HG03108 (cell line): ENCODE measurements at regions not wholly inside any gene's neighbourhood (a gene's known extent, or its start where the extent isn't known, plus 50 kb on each side); places are given as distances from the start of the nearest gene placed in this dataset.

Experiments used
- ATAC-seq: cut with Tn5 transposase; IDR thresholded peaks from one replicate; pipeline ENCODE4 v1.9.1; 2021; ENCODE audit warnings: moderate library complexity; ENCODE audit not compliant: unreplicated experiment

DNA sequence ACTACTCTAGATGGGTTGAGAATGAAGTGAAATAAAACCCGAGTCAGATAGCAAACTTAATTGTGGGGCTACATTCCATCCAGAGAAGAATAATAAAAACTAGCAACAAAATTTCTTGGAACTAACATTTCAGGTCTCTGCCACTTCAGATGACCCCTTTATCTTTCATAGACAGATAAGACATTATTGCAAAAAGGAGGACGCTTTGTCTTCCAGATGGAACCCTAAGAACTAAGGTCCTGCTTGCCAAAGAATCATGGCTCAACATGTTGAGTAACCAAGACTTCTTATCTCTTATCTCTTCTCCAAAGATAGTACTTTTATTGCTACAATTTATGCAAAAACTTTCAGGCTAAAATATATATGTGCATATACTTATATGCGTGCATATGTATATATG, 221.1 kb upstream of the PREP start:
- no peak for ATAC-seq

DNA sequence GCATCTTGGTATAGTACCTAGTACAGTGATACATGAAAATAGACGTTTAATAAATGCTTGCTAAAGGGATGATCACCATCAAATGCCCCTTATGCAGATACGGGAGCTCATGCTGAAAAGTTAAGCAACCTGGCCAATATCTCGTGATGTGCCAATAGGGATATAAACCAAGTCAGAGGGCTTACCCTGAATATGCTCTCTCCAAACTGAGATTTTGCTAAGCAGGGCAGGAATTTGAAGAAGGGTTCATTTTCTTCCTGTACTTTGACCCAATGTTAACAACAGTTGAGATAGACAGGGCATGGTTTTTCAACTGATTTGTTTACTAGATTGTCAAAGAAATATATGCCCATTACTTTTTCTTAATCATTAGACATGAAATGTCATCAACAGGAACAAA, 219.3 kb upstream of the PREP start:
- ATAC-seq = no peak

DNA sequence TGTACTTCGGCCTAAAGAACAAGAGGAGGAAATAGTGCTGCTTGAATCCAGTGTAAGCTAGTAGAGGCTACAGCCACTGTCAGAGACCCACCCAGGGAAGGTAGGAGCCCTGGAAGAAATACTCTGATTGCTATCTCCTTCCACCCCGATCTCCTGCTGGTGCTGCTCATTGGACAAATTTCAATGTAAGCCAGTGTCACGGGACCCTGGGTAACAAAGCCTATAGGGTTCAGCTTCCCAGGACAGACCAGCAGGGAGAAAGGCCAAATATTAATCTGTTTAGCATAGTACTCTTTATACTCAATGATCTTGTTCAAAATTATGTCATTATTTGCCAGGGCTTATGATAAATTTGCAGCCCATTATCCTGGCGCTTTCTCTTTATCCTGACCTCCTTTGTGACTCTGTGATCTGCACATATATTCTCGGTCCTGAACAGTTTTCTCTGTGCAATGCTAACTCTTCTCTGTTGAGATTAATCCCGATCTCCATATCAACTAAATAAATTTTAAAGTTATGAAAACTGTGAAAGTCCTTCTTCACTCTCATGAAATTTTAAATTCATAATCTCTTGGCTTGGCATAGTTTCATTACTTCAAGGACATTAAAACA, 218.8 kb upstream of the PREP start:
- no peak for ATAC-seq

DNA sequence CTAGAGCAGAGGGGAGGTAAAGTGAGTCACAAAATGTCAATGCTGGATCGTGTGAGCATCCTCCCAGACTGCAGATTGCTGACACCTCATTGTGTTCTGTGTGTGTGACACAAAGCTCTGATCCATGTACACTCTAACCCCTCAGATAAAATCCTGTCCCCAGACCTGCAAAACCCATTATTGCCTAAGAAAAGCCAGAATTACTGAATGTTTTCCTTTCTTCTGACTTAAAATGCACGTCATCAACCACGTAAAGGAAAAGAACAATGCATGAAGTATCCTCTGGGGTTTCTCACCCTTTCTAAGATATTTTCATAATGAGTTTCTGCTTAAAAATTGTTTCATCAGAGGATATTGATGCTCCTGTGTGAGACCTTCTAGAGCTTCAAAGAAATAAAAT, 218.0 kb upstream of the PREP start:
- ATAC-seq = no peak

DNA sequence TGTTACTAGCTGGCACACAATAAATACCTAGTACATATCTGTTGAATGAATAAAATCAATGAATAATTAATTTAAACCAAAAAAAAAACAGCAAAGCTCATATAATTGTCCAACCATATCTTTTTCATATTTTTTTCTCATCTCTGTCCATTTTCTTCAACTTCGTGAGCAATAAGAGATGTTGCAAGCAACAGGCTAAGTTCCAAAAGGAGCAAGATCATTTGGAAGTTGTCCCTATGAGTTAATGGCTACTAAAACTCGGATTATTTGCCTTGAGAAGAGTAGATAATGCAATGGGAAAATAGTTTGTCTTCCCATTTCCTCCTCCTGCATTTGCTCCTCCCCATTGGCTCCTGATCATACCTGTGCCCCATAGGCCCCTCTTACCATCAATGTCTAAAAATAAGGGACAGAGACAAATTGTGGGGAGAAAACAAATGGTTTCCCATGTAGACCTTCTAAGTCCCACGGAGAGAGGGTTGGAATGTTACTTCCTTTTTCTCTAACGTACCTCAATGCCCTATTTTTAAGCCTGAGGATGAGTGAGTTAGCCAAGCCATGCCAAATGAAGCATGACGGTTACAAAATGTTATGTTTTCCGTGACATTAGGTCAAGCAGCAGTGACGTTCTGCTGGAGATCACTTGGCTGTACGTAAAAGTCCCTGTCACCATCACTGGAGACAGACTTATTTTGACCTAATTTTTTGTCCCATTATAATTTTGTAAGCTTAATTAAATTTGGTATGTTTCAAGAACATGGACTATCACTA, 217.3 kb upstream of the PREP start:
- ATAC-seq = no peak

DNA sequence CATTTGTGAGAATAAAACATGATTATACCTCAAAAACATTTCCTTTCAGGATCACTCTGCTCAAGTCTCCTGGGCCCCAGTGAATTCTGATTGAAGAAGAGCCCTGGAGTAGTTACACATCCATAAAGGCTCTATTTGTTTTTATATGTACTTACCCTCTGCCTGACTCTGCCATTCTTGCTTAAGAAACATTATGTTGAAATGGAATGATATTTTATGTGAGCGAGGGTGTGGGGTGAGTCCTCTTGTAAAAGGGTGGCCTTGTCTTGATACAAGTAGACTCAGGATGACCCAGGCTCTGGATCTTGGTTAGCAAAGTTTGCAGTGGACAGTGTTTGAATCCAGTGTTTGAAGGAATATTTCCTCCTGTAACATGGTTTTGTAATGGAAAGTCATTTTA, 215.4 kb upstream of the PREP start:
- ATAC-seq = no peak

DNA sequence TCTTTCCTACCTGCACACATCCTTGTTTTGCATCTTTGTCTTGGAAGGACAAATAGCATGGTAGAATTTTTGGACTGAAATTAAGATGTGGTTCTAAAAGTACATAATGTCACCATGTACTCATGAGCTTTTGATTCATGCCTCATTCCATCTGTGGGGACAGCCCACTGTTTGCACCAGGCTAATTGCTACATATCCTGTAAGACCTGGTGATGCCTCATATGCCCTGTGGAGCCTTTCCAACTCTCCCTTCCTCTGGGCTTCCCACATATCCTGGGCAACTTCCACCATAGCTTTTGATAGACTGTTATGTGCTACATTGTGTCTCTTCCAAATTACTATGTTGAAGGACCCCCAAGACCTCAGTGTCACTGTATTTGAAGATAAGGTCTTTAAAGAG, 213.6 kb upstream of the PREP start:
- no peak for ATAC-seq

DNA sequence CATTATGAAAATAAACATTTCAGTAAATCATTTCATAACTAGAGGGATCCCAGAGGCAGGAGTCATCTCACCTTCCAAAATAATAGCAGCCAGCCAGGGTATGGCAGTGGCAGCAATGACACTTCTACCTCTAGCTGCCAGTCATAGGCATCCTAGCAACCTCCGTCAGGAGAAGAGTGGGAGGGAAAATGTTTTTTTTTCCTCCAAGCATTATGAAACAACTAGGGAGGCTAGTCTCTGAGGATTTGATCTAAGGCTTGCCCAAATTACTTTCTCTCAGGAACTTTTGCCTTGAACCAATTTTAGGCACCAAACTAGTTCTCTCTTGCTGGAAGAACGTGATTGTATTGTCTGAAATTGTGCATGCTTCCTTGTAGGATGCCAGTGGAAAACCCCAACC, 208.7 kb upstream of the PREP start:
- ATAC-seq = no peak

DNA sequence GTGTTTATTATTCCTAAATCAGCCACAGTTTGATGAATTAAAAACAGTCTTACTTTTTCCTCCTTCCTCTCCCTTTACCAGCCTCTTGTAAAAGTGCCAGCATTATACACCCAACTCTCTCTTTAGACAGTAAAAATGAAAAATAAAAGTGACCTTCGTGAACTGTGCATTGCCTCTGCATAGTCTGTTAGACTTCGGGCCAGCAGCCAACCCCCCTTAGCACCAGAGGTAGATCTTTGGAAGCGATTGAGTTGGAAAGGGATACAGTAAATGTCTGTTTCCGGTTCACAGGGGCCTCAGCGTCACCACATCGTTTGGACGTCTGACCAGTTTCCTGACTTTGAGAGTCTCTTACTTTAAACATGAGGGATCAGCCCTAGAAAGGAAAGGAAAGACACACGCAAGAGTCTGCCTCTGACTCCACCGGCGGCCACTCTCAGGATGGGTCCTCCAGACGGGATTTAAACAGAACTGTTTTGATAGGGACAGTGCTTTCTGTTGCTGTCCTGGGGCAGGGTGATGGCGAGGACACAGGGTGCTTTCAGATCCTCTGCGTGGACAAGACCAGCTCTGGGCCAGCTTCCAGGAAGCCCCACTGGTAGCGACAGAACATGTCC, 206.6 kb upstream of the PREP start:
- ATAC-seq = no peak

DNA sequence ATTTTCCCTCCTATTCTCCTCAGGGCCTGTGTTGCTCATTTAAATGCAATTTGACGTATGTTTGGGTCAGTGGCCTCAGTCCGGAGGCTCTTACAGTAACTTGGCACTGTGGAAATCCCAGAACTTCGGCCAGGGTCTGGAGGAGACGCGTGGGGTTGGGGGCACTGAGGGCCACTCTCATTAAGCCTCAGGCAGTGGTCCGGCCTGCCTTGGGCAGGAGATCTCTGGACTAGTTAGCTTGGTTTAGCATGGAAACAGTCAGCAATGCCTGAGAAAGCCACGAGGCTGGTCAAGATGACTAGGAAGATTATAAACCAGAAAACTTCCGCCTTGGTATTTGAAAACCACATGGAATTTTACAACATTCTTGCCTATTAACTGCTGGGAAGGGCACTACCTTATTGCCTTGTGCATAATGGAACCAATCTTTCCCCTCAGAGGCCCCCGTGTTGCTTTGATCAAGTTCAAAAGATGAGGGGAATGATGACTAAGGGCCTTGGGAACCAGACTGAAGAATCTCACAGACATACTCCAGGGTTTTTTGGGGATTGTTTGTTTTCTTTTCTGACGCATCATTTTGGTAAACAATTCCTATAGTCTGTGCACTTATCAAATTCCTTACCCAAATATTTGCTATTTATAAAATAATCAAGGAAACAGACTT, 206.0 kb upstream of the PREP start:
- ATAC-seq = no peak

DNA sequence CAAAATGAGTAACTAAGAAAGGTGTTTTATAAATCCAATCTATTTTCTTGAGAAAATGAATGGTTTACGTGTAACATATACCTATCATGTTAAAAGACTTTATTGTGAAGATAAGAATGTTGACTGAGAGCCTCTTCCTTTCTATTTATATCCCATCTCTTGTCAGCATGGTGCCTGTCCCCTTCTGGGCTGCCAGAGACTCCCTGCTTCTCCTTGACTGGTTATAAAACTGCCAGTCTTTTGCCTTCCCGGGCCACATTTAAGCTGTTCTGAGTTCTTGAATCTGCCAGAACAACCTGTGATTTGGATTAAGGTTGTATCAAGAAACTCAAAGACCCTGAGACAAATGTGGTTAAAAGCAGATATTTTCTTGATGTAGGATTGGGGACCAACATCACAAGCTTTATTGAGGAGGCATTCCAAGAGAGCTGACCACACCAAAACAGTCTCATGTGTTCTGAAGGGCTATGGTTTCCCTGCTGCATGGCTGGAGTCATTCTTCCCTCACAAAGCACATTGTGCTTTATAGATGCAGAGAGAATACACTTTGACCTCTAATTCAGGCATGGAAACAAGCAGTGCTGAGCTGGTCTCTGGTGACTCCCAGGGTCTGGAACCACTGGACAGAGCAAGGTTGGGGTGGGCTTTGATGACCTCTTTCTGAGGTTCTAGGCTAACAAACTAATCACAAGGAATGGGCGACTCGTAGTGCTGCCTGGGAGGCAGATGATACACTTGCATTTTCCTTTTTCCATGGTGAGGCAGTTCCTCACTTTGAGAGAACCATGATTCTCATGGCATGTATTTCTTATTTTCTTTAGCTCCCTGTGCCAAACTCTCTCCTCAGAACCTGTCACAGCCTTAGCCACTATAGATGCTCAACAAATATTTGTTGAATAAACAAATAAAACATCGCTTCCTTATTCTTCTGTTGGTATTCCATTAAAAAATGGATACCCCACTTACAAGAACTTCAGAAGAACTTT, 205.0 kb upstream of the PREP start:
- no peak for ATAC-seq

DNA sequence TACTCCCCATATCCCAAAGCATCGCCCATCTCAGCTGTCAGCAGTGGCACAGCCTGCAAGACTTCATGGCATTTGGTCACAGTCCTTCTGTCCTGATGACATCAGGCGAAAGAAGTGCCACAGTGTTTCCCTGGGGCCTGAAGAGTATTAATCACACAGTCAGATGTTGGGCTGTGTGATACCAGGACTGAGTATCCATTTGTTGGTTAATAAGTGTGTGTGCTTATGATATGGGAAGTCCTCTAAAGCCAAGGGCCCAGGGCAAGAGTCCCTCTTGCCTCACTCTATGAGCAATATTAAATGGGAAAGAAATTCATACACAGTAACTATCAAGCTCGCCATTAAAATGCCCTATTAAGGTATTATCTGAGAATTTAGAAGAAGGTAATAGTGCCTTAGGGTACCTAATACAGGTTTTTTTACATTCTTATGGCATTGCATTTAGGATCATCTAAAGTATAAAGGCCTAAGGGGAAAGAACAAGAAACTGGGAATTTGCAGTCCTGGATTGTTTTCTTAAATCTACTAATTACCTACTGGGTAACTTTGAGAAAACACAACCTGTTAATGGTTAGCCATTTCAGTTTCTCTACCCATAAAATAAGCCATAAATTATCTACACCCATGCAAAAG, 204.1 kb upstream of the PREP start:
- no peak for ATAC-seq

DNA sequence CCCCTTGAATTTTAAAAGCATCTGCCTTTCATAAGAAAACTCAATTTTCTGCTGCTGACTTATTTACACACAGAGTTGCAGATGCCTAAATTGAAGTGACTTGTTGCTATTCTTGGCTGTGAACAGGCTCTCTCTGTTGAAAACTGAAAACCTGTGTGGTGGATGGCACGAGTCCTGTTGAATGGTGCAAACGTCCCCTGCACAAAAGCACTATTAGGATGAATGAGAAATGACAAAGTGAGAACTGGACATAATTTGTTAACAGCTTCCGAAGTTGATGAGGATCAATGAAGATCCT, 201.7 kb upstream of the PREP start:
- no peak for ATAC-seq

DNA sequence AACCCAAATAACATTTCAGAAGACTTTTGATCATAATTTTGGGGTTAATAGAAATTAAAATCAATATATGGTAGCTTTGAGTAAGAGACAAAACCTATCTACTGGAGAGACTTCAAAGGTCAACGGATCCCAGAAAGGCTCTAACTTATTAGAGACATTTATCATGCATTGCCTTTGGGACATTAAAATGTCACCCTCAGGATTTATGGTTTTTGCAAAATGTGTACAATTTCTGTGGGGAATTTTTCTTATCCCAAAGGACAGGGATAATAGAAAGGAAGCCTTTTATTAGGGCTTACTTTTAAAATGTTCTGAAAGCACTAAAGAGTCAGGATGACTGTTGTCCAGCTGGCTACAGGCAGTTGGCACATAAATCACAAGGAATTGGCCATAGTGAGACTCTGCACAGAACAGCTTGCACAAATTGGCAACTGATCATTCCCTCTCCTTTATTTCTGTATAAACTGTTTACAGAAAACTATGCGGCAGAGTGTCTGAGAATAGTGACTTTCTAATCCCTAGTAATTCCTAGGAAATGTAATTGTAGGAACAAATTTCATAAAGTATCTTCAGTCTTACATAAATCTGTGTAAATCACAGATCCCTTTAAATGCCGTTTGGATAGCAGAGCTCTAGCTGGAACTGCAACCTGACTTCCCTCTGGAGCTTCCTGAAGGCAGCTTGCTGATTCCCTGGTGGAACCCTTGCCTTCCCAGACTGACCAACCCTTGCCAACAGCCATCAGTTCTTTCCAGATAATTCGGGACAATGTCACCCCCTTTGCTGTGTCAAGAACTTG, 201.1 kb upstream of the PREP start:
- ATAC-seq = no peak

DNA sequence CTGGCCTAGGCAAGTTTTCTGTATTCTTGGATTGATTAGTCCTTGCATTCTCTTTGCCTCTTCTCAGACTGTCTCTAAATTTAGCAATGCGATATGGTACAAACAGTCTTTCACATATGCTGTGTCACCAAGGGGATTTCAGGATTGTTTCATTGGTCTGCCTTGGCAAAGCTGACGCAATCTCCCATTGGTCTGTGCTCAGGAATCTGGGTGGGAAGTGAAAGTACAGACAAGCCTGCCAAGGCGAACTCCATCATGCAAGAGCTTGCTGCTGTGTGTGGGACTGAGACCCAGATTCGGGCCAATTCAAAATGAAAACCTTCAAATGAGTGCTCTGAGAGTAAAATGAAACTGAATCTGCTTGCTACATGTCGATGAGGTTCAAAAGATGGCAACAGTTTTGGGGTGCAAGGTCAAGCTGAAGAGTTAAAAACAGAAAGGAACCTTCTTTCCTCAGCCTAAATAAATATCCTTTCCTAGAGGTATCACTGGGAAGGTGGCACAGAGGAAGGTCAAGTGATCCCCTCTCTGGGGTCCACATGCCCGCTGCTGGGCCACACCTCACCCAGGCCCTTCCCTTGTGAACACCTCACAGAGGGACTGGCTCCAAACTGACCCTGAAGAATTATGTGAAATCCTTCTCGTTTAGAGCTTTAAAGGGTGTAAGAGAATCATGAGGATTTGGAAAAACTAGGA, 198.8 kb upstream of the PREP start:
- peak; percentile 89 for ATAC-seq

DNA sequence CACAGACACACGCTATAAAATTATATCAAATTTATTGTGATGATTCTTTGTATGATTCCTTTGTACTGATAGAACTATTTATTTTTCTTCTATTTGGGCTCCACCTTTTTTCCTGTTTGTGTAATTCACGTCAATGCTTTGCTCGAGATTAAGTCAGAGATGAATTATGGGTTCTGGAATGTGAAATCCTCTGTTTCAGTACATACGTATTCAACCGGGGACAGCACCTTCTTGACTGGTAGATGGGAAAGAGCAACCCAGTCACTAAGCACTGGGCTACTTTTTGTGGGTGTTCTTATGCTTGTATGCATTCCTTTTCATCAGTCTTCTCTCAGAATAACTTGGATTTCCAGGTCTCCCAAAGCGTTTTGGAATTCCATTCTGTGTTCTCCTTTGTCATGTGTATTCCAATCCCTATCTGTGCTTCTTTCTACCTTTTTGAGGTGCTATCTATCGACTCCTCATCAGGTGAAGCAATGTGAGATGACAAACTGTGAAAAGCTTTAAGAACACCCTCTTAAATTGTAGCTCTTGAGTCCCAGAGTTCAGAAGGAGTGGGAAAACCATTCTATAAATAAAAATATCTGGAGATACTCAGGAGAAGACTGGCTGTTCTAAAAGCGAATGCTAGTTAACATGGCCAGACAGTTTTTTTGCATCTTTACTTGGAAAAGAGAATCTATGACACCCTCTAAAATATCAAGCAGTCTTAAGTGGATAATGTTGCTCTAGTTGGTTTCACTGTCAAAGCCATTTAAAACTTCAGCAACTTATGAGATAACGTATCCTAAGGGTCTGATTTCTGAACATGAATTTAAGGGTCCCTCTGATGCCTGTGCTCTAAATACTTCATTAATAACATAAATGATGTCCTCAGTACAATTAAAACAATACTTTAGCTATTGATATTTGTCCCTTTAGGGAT, 197.7 kb upstream of the PREP start:
- no peak for ATAC-seq

DNA sequence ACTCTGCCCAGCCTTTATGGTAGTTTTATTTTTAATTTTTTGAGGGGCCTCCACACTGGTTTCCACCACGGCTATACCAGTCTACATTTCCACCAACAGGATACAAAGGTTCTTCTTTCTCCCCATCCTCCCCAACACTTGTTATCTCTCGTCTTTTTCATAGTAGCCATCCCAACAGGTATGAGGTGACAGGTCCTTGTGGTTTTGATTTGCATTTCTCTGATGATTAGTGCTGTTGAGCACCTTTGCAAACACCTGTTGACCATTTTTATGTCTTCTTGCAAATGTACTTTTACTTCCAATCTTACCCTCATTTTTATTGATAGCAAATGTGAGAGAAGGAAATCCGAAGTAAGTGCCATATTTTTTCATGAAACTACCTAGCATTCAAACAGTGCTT, 195.4 kb upstream of the PREP start:
- no peak for ATAC-seq

DNA sequence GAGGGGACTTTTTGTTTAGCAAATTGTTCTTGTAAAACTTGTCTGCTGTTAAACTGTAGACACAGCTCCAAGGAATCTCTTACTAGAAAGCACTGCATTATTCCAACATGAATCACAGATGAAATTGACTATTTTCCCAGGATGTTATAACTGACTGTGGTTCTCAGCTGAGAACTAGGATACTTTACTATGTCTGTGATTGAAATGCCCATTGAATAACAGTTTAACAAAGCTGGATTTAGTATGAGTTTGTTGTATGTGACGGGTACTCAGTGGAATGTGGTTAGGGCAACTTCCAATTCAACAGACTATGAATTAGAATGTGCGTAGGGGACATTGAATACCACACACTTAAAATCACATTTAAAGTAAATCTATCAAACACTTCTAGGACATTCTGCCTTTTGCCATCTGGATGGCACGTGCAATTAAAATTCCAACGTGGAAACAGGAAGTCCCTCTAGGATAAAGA, 193.4 kb upstream of the PREP start:
- no peak for ATAC-seq
